H9 (cell line): ENCODE measurements at regions not wholly inside any gene's neighbourhood (a gene's known extent, or its start where the extent isn't known, plus 50 kb on each side); places are given as distances from the start of the nearest gene placed in this dataset.

Source experiments
- DNase-seq: peaks from one replicate; pipeline ENCODE4 v3.0.0-alpha.2; 2017
- H2AFZ ChIP-seq: one replicate; pipeline ENCODE4 v1.6.1; 2013; ENCODE audit warnings: mild to moderate bottlenecking, low read length, control low read depth, moderate library complexity
- H2AK5ac ChIP-seq: 2 replicates; pipeline ENCODE4 v1.6.1; 2013; ENCODE audit warnings: low read length, control low read depth, mixed read lengths; ENCODE audit not compliant: insufficient read length
- H2BK120ac ChIP-seq: one replicate; pipeline ENCODE4 v1.6.1; 2013; ENCODE audit warnings: low read depth, mild to moderate bottlenecking, low read length, control low read depth, inconsistent platforms; ENCODE audit not compliant: poor library complexity, severe bottlenecking
- H2BK12ac ChIP-seq: 2 replicates; pipeline ENCODE4 v1.6.1; 2013; ENCODE audit warnings: low read length, control low read depth, mixed read lengths, low read depth; ENCODE audit not compliant: insufficient read length
- H2BK15ac ChIP-seq: 2 replicates; pipeline ENCODE4 v1.6.1; 2013; ENCODE audit warnings: low read depth, low read length, control low read depth
- H2BK20ac ChIP-seq: one replicate; pipeline ENCODE4 v1.6.1; 2013; ENCODE audit warnings: low read depth, mild to moderate bottlenecking, low read length, control low read depth, inconsistent platforms; ENCODE audit not compliant: poor library complexity, severe bottlenecking
- H2BK5ac ChIP-seq: 2 replicates; pipeline ENCODE4 v1.6.1; 2013; ENCODE audit warnings: low read length, control low read depth, mixed read lengths; ENCODE audit not compliant: insufficient read length
- H3K14ac ChIP-seq: 2 replicates; pipeline ENCODE4 v1.6.1; 2013; ENCODE audit warnings: low read length, control low read depth; ENCODE audit not compliant: insufficient read depth
- H3K18ac ChIP-seq: 2 replicates; pipeline ENCODE4 v1.6.1; 2013; ENCODE audit warnings: low read depth, mild to moderate bottlenecking, mixed read lengths, low read length, control low read depth; ENCODE audit not compliant: insufficient read length
- H3K23ac ChIP-seq: 2 replicates; pipeline ENCODE4 v1.6.1; 2013; ENCODE audit warnings: low read length, control low read depth, mixed read lengths, low read depth; ENCODE audit not compliant: insufficient read length
- H3K23me2 ChIP-seq: 2 replicates; pipeline ENCODE4 v1.6.1; 2013; ENCODE audit warnings: low read depth, mild to moderate bottlenecking, mixed read lengths, low read length, control low read depth; ENCODE audit not compliant: insufficient read length, poor library complexity, severe bottlenecking
- H3K27ac ChIP-seq: 2 replicates; pipeline ENCODE4 v1.5.1; 2013; ENCODE audit warnings: low read length, control low read depth, mixed read lengths, low read depth; ENCODE audit not compliant: insufficient read length
- H3K27me3 ChIP-seq: 2 replicates; pipeline ENCODE4 v1.6.1; 2013; ENCODE audit warnings: low read length, control low read depth, inconsistent platforms; ENCODE audit not compliant: insufficient read depth
- H3K4ac ChIP-seq: 2 replicates; pipeline ENCODE4 v1.6.1; 2013; ENCODE audit warnings: low read depth, mild to moderate bottlenecking, control low read depth, inconsistent platforms, low read length, moderate library complexity
- H3K4me1 ChIP-seq: 2 replicates; pipeline ENCODE4 v1.6.1; 2013; ENCODE audit warnings: low read length, control low read depth, inconsistent platforms; ENCODE audit not compliant: insufficient read depth
- H3K4me2 ChIP-seq: 2 replicates; pipeline ENCODE4 v1.6.1; 2013; ENCODE audit warnings: low read length, control low read depth, mixed read lengths; ENCODE audit not compliant: insufficient read length, insufficient read depth
- H3K56ac ChIP-seq: 2 replicates; pipeline ENCODE4 v1.6.1; 2013; ENCODE audit warnings: low read depth, mild to moderate bottlenecking, mixed read lengths, low read length, control low read depth; ENCODE audit not compliant: insufficient read length
- H3K79me1 ChIP-seq: 2 replicates; pipeline ENCODE4 v1.6.1; 2013; ENCODE audit warnings: low read depth, mild to moderate bottlenecking, moderate library complexity, low read length, control low read depth, inconsistent platforms; ENCODE audit not compliant: insufficient read depth, poor library complexity, severe bottlenecking
- H3K79me2 ChIP-seq: 2 replicates; pipeline ENCODE4 v1.6.1; 2013; ENCODE audit warnings: low read length, control low read depth, inconsistent platforms; ENCODE audit not compliant: insufficient read depth
- H3K9ac ChIP-seq: 2 replicates; pipeline ENCODE4 v1.6.1; 2013; ENCODE audit warnings: low read length, control low read depth, mixed read lengths; ENCODE audit not compliant: insufficient read length; ENCODE audit errors: extremely low read depth
- H3K9me3 ChIP-seq: one replicate; pipeline ENCODE4 v1.6.1; 2013; ENCODE audit warnings: low read depth, low read length, inconsistent platforms; ENCODE audit not compliant: control insufficient read depth
- H3T11ph ChIP-seq: one replicate; pipeline ENCODE4 v1.6.1; 2013; ENCODE audit warnings: mild to moderate bottlenecking, low read length, control low read depth, inconsistent platforms
- H4K20me1 ChIP-seq: one replicate; pipeline ENCODE4 v1.6.1; 2013; ENCODE audit not compliant: control insufficient read depth, insufficient read length, insufficient read depth
- H4K5ac ChIP-seq: 2 replicates; pipeline ENCODE4 v1.6.1; 2013; ENCODE audit warnings: low read depth, mild to moderate bottlenecking, mixed read lengths, low read length, control low read depth; ENCODE audit not compliant: insufficient read length
- H4K8ac ChIP-seq: replicated peaks from 2 replicates; pipeline ENCODE4 v1.6.1; 2013; ENCODE audit warnings: low read length, control low read depth, mixed read lengths, low read depth; ENCODE audit not compliant: insufficient read length
- H4K91ac ChIP-seq: 2 replicates; pipeline ENCODE4 v1.6.1; 2013; ENCODE audit warnings: low read depth, mild to moderate bottlenecking, moderate library complexity, mixed read lengths, low read length, control low read depth; ENCODE audit not compliant: insufficient read length
- H3K27ac Mint-ChIP-seq, 3 experiments: 2 replicates in 2 of 3; 3 replicates in 1 of 3; pipeline ENCODE4 v1.8.0; 2020 to 2021; ENCODE audit warnings: mixed read lengths in 3 of 3, mild to moderate bottlenecking in 1 of 3, moderate library complexity in 1 of 3
- H3K27me3 Mint-ChIP-seq: 2 replicates; pipeline ENCODE4 v1.8.0; 2021; ENCODE audit warnings: low read depth, mild to moderate bottlenecking, moderate library complexity, mixed read lengths
- H3K36me3 Mint-ChIP-seq, 3 experiments: 2 replicates in 2 of 3; 3 replicates in 1 of 3; pipeline ENCODE4 v1.8.0; 2020 to 2021; ENCODE audit warnings: low read depth in 3 of 3, mixed read lengths in 3 of 3; ENCODE audit not compliant: insufficient read depth in 1 of 3
- H3K4me1 Mint-ChIP-seq, 2 experiments: 2 replicates each; pipeline ENCODE4 v1.8.0; 2020; ENCODE audit warnings: mixed read lengths in 2 of 2
- H3K4me3 Mint-ChIP-seq, 2 experiments: 2 replicates in 1 of 2; 3 replicates in 1 of 2; pipeline ENCODE4 v1.8.0; 2020 to 2021; ENCODE audit warnings: mild to moderate bottlenecking in 2 of 2, mixed read lengths in 2 of 2, moderate library complexity in 1 of 2
- H3K9me3 Mint-ChIP-seq, 2 experiments: 2 replicates in 1 of 2; 3 replicates in 1 of 2; pipeline ENCODE4 v1.8.0; 2020; ENCODE audit warnings: mild to moderate bottlenecking in 2 of 2, mixed read lengths in 2 of 2, moderate library complexity in 1 of 2
- WGBS: extraction: QIAGEN DNeasy Blood & Tissue Kit; methylation state at CpG from one replicate; pipeline ENCODE4 v1.1.7; 2013; ENCODE audit warnings: missing lambda C conversion rate, low lambda C conversion rate, mixed read lengths; ENCODE audit not compliant: insufficient read length; ENCODE audit errors: extremely low coverage; 5-methylcytosine and 5-hydroxymethylcytosine counted together
- TF ChIP-seq, protein P1 (sequence below): fragments of 200-600 bp; sonication (generic); conservative IDR thresholded peaks from 3 replicates; pipeline ENCODE4 v1.8.0; 2021; ENCODE audit warnings: antibody characterized with exemption, mild to moderate bottlenecking

DNA sequence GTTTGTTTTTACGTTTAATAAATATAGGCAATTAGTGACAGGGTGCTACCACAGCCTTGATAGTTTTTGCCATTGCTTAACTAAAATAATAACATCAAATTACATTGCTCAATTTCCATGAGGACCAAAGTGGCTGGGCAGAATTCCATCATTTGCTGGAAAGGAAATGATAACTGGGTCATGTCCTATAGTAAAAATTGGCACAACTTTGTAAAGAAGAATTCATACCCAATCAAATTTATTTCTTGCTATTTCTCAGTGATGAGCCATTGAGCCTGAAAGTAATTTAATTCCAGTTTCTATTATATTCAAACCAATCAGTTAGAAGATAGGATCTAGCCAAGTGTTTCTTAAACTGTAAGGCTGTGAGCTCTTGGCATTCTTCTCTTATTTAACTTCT, 102.2 kb upstream of the CTTNBP2 start:
- no peak overlapping the region for H2BK15ac ChIP-seq
- no peak overlapping the region for H4K91ac ChIP-seq
- H3K18ac ChIP-seq, result no peak overlapping the region
- H2AFZ ChIP-seq, result no peak overlapping the region
- H3K27ac ChIP-seq, result no peak overlapping the region
- no peak overlapping the region for H3K56ac ChIP-seq
- H3K14ac ChIP-seq, result no peak overlapping the region
- H4K8ac ChIP-seq, result no peak overlapping the region
- H3K9me3 ChIP-seq, result no peaks in the 10 kb centered on the region
- no peak overlapping the region for H2BK5ac ChIP-seq
- TF ChIP-seq, protein P1, sequence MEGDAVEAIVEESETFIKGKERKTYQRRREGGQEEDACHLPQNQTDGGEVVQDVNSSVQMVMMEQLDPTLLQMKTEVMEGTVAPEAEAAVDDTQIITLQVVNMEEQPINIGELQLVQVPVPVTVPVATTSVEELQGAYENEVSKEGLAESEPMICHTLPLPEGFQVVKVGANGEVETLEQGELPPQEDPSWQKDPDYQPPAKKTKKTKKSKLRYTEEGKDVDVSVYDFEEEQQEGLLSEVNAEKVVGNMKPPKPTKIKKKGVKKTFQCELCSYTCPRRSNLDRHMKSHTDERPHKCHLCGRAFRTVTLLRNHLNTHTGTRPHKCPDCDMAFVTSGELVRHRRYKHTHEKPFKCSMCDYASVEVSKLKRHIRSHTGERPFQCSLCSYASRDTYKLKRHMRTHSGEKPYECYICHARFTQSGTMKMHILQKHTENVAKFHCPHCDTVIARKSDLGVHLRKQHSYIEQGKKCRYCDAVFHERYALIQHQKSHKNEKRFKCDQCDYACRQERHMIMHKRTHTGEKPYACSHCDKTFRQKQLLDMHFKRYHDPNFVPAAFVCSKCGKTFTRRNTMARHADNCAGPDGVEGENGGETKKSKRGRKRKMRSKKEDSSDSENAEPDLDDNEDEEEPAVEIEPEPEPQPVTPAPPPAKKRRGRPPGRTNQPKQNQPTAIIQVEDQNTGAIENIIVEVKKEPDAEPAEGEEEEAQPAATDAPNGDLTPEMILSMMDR, result no peak
- H4K20me1 ChIP-seq, result no peaks in the 10 kb centered on the region
- H3K23me2 ChIP-seq, result no peaks in the 10 kb centered on the region
- no peak overlapping the region for H4K5ac ChIP-seq
- no peak overlapping the region for H2BK12ac ChIP-seq
- Mint-ChIP-seq H3K4me3 (no peak overlapping the region), H3K9me3 (no peaks in the 10 kb centered on the region), H3K4me1 (0 out of 4 replicates have a peak, but pooled peaks cover 0 to 3% of the 10 kb centered on the region in 2 experiments), H3K36me3 (no peaks in the 10 kb centered on the region), H3K27ac (no peak overlapping the region), H3K27me3 (no peaks in the 10 kb centered on the region)
- no peak overlapping the region for H3K9ac ChIP-seq
- WGBS, result no CpG with 5 or more reads among the region's 1 CpG
- H3K4me1 ChIP-seq, result no peaks in the 10 kb centered on the region
- no peaks in the 10 kb centered on the region for H3K79me1 ChIP-seq
- no peak overlapping the region for H3K23ac ChIP-seq
- no peak overlapping the region for H2BK20ac ChIP-seq
- no peak overlapping the region for H2BK120ac ChIP-seq
- no peak overlapping the region for H2AK5ac ChIP-seq
- H3T11ph ChIP-seq, result no peak overlapping the region
- no peak overlapping the region for H3K4ac ChIP-seq
- no peak for DNase-seq
- H3K79me2 ChIP-seq, result no peaks in the 10 kb centered on the region
- H3K27me3 ChIP-seq, result no peaks in the 10 kb centered on the region
- H3K4me2 ChIP-seq, result no peak overlapping the region
